ENCODE measurements at regions not wholly inside any gene's neighbourhood (a gene's known extent, or its start where the extent isn't known, plus 50 kb on each side); places are given as distances from the start of the nearest gene placed in this dataset.

DNA sequence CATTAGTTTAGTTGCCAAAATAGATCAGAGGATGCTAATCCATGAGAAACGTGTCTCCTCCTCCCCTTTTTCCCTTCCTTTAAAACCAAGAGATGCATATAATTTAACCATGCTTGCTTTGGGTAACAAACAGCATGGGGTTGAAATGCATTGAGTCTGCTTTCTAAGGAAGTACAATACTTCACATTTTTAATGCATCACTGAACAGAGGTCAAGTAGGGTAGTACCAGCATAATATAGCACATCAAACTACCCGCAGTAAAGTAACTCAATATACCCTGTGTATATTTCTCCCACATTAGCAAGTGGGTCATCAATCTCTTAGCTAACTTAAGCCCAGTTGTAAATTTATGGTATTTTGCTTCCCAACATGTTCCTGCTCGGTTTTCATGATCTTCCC, 239.3 kb upstream of the SEMA3C start:
- no peak for TF ChIP-seq EZH2phosphoT487 (IDR thresholded peaks at IDR 0.05; ENCODE audit: insufficient read depth, low read depth)
- no peak for TF ChIP-seq EZH2 (IDR thresholded peaks at IDR 0.05; ENCODE audit: insufficient read depth, poor library complexity, severe bottlenecking)
